22Rv1 (cell line): ENCODE measurements at regions not wholly inside any gene's neighbourhood (a gene's known extent, or its start where the extent isn't known, plus 50 kb on each side); places are given as distances from the start of the nearest gene placed in this dataset.

Source experiments
- H3K27ac ChIP-seq: fragments of 450-650 bp; 2 replicates; pipeline ENCODE4 v1.5.1; 2017
- ZFX ChIP-seq: fragments of 450-650 bp; IDR thresholded peaks from 2 replicates; pipeline ENCODE4 v1.6.1; 2017; ENCODE audit warnings: antibody characterized with exemption, borderline replicate concordance
- TF ChIP-seq, protein P1 (sequence below): fragments of 450-650 bp; IDR thresholded peaks from 2 replicates; pipeline ENCODE4 v1.5.1; 2017; ENCODE audit warnings: mild to moderate bottlenecking

DNA sequence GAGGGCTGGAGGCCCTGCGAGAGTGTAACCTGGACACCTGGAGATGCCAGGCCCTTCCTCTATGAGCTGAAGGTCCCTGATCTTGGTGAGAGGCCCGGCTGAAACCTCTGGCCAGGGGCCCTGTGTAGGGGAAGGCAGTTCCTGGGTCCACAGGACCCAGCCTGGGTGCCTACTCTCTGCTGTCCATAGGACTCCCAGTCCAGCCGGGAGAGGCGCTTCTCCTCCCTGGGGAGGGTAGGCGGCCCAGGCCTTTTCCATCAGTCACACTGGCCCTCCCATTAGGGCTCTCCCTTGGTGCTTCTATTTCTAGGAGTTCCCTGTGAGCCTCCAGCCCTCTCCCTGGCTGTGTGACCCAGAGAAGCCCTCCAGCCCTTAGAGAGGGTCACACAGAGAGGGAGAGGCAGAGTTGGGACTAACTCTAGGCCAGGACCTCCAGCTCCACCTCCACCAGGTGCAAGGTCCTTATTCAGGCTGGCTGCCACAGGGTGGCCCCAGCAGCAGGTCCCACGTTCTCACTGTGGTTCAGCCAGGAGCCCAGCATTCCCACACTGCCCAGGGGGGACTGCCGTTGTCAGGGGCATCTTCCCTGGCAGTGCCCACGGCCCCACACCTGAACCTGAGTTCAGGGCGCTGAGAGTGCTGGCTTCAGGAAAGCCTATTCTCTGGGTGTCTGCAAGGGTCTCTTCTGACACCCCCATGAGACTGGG lies 146.8 kb downstream of the SMAD6 start:
- TF ChIP-seq, protein P1, sequence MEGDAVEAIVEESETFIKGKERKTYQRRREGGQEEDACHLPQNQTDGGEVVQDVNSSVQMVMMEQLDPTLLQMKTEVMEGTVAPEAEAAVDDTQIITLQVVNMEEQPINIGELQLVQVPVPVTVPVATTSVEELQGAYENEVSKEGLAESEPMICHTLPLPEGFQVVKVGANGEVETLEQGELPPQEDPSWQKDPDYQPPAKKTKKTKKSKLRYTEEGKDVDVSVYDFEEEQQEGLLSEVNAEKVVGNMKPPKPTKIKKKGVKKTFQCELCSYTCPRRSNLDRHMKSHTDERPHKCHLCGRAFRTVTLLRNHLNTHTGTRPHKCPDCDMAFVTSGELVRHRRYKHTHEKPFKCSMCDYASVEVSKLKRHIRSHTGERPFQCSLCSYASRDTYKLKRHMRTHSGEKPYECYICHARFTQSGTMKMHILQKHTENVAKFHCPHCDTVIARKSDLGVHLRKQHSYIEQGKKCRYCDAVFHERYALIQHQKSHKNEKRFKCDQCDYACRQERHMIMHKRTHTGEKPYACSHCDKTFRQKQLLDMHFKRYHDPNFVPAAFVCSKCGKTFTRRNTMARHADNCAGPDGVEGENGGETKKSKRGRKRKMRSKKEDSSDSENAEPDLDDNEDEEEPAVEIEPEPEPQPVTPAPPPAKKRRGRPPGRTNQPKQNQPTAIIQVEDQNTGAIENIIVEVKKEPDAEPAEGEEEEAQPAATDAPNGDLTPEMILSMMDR: no peak
- no peak for TF ChIP-seq ZFX
- H3K27ac ChIP-seq: no peak overlapping the region

DNA sequence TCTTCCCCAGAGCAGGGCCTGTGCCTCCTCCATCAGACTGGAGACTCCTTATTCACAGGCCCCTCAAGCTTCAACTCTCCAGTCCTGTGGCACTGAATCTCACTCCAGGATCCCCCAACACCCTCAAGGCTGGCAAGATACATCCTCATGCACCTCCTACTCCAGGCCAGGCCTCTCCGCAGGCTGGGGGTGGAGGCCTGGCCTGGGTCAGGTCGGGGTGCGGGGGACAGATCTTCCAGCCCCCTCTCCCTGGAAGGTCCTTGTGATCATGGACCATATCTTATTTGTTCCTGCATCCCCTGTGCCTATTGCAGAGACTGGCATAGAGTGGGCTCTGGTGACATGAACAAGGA lies 147.3 kb downstream of the SMAD6 start:
- H3K27ac ChIP-seq: no peak overlapping the region
- TF ChIP-seq, protein P1: no peak
- no peak for TF ChIP-seq ZFX

DNA sequence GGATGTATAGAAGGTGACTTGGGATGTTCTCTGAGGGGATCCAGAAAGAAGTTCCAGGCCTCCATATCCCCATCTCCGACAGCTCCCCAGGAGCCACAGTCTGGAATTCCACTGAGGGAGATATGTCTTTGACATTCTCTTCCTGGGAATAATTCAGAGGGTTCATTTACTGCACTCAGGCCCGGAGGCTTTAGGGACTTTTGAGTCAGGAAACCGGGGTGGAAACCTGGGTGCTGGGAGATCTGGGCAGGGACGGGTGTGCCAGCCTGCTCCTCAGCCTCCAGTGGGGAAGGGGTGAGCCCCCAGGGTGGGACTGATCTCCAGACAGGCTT lies 147.7 kb downstream of the SMAD6 start:
- no peak overlapping the region for H3K27ac ChIP-seq
- no peak for TF ChIP-seq ZFX
- TF ChIP-seq, protein P1: no peak

DNA sequence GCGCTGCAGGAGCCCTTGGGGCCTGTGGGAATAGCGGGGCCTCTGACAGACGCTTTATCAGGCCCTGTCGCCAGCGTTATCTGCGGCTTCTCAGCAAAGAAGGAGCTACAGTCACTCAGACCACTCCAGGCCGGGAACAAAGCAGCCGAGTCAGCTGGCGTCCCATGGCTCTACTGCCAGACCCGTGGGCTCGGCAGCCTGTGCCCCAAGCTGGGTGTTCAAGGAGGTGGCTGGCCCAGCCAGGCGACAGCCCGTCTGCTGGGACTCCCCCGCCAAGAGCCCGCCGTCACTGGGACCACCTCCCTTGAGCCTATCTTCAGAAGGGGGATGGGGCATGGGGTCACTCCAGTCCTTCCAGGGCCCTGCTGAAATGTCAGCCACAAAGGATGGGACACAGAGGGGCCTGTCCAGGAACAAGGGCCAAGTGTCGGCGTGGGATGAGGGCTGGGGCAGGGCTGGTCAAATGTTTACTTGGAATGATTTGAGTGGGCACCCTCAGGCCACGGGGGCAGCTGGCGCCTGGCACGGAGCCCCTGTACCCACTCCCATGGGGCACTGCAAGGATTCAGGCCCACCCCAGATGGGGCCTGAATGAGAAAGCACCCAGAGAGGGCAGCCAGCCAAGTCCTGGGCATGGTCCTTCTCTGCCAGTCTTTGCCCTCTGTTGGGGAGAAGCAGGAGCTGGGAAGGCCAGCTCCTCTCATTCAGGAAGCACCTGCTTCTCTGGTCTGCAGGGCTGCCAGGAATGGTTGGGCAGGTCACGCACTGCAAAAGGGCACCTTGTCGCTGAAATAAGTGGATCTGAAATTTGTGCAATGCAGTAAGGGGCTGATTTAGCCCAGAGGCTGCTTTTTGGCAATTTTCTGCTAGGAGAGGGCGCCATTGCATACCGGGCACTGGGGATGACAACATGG lies 148.3 kb downstream of the SMAD6 start:
- H3K27ac ChIP-seq: no peak overlapping the region
- no peak for TF ChIP-seq ZFX

DNA sequence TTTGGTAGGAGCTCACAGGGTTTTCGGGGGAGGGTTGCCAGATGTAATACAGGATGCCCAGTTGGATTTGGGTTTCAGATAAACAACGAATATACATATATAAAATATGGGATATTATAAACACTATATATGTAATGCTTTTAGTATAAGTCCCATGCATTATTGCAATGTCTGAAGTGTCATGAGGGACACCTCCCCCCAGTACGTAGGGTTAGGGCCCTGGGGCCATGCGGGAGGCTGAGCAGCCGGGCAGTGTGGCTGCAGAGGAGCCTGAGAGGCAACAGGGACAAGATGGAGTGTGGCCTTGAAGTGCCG lies 148.9 kb downstream of the SMAD6 start:
- TF ChIP-seq ZFX: no peak
- TF ChIP-seq, protein P1: no peak
- H3K27ac ChIP-seq: no peak overlapping the region

DNA sequence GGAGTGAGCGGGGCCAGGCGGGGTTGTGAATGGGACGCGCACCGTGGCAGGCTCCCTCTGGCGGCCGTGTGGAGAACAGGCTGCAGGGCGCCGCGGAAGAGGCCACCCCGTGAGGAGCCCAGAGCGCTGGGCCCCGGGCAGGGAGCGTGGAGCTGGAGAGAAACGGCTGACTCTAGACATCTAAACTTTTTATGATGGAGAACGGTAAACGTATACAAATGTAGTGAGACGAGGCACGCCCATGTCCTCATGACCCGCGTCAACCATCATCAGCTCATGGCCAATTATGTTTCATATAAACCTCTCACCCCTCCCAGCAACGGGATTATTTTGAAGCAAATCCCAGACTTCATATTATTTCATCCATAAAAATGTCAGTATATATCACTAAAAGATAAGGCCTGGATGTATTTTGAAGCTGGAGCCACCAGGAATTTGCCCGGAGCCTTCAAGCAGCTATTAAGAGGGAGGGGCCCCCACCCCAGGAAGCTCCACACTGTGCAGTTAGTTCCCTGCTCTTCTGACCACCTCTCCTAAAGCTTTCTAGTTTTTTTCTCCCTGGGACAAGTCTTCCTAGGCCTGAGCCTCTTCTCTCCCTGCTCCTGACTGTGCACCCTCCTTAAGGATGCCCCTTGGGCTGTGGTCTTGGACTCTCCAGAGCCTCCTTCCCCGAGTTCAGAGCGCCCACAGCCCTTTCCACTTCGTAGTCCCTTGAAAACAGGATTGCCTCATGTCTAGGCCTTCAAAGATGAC lies 149.5 kb downstream of the SMAD6 start:
- TF ChIP-seq ZFX: no peak
- TF ChIP-seq, protein P1: peak; percentile 99
- H3K27ac ChIP-seq: no peak overlapping the region

DNA sequence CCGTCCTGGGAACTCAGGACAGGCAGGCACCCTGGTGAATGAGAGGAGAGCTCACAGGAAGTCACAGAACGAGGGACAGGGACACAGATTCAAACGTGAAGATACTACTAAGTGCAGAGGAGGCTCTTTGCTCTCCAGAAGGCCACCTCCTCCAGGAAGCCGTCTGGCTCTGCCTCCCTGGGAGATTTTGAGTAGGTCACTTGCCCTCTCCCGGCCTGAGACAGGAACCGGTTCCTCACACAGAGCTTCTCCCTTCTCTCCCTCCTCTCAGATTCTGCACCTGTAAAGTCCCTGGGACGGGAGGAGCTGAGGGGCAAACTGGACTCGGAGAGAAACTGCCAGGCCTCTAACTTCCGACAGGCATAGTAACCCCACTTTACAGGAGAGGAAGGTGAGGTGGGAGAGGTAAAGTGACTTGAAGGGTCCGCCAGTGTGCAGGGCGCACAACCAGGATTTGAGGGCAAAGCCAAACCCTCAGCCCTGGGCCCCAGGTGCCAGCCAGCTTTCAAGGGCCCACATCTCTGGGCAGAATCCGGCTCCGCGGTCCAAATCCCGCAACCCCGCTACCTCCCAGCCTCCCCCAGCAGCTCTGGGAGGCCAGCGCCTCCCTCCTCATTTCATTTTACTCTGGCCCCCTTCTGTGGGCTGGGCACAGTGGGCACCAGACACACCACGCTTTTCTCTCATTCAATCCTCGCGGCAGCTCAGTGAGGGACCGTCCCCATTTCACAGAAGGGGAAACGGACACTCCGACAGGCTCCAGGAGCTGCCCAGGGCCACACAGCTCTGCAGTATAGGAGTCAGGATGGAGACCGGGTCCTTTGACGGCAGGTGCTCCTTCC lies 150.2 kb downstream of the SMAD6 start:
- TF ChIP-seq ZFX: no peak
- no peak overlapping the region for H3K27ac ChIP-seq
